ENCODE measurements at regions not wholly inside any gene's neighbourhood (a gene's known extent, or its start where the extent isn't known, plus 50 kb on each side); places are given as distances from the start of the nearest gene placed in this dataset.
"Not testable (repeated sequence)": the region's sequence is repeated elsewhere in the genome, so short reads cannot be mapped to it uniquely, and the experiment has no call there.

GRCh38 chr7:114273218-114273617 is 141.4 kb upstream of the FOXP2 start:
- no peak for DNase-seq

DNA sequence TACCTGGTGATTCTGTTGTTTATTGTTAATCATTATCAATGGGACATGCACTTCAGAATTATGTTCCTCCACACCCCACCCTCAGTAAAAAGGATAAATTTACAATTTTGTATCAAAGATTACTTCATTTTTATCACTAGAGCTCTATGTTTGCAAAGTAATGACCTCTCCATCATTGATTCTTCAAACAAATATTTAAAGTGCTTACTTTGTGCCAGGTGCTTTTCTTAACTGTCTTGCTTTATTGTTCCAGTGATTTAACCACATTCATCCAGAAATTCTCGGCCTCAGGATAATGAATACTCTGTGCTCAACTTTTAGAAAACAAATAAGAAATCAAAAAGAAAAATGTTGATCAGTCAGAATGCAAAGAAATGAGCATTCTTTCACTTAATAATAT is 144.9 kb upstream of the FOXP2 start:
- no peak for DNase-seq

DNA sequence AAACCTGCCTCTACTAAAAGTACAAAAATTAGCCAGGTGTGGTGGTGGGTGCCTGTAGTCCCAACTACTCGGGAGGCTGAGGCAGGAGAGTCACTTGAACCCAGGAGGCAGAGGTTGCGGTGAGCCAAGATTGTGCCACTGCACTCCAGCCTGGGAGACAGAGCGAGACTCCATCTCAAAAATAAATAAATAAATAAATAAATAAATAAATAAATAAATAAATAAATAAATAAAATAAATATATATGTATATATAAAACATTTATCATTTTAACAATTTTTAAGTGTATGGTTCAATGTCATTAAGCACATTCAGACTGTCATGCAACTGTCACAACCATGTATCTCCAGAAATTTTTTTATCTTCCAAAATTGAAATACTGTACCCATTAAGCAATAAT is 147.1 kb upstream of the FOXP2 start:
- DNase-seq = not testable (repeated sequence)

DNA sequence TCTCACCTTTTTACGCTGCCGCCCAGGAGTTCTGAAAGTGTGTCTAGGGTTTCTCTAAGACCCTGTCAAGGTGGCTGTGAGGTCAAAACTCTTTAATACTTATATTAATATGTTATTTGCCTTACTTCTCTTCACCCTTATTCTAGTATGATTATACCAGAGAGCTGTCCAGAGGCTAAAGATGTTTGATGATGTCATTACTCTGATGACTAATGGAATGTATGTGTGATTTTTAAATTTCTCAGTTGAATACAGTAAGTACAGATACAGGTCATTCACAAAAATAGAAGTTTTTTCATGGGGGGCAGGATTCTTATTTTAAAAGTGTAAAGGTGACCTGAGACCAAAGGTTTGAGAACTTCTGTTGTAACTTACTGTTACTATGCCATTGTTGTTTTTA is 150.6 kb upstream of the FOXP2 start:
- no peak for DNase-seq

DNA sequence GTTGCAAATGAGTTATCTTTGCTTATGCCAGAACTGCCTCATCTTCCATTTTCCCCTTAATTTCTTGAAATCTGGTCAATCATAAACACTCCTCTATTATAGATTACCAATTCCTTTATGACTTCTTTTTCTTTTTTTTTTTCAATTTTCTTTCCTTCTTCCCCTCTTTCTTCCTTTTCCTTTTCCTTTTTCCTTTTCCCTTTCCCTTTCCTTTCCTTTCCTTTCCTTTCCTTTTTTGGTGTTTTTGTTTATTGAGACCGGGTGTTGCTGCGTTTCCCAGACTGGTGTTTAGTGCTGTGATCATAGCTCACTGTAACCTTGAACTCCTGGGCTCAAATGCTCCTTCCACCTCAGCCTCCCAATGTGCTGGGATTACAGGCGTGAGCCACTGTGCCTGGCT is 151.4 kb upstream of the FOXP2 start:
- DNase-seq = no peak

DNA sequence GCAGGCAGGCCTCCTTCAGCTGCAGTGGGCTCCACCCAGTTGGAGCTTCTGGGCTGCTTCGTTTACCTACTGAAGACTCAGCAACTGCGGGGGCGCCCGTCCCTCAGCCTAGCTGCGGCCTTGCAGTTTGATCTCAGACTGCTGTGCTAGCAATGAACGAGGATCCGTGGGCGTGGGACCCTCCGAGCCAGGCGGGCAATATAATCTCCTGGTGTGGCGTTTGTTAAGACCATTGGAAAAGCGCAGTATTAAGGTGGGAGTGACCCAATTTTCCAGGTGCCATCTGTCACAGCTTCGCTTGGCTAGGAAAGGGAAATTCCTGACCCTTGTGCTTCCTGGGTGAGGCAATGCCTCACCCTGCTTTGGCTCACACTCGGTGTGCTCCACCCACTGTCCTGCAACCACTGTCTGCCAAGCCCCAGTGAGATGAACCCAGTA is 159.2 kb upstream of the FOXP2 start:
- no peak for DNase-seq

DNA sequence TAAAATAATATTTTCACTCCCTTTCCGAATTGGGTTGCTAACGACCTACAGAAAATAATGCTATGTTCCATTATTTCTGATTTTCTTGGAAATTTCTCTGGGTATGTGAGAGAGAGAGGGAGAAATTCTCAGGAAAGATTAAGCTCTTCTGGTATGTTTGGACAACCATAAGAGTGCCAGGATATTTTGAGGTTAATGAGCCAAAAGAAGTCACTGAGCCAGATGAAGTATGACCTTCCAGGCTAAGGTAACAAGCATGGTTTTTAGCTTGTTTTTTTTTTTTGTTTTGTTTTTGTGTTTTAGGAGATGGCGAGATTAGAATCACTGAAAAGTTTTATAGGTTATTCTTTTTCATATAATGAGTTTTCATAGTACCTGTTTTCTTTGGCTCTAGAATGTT is 171.0 kb upstream of the FOXP2 start:
- DNase-seq = no peak

DNA sequence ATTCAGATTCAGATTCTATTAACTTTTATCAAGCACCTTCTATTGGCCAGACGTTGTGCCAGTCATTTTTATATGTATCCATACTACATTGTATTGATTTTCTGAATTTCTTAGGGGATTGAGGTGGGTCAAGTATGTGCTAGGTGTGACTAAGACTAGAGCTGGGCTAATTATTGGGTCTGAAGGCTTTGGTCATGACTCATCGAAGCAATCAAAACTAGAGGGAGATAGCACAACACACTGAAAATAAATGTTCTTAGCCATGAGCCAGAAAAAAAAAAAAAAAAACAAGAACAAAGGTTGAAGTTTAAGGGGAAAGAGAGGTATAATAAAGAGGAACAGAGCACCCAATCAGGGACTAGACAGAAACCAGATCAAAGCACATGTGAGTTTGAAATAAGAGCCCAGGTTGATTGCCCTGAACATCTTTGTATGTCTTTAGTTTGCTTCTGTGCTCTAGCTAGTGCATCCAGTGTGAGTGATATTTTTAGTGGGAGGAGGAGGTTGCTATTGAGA is 171.6 kb upstream of the FOXP2 start:
- no peak for DNase-seq

GRCh38 chr7:114229246-114229645 is 185.4 kb upstream of the FOXP2 start:
- DNase-seq = no peak

- no peak for DNase-seq
Observed at GRCh38 chr7:114225784-114226183, 188.8 kb upstream of the FOXP2 start.

DNA sequence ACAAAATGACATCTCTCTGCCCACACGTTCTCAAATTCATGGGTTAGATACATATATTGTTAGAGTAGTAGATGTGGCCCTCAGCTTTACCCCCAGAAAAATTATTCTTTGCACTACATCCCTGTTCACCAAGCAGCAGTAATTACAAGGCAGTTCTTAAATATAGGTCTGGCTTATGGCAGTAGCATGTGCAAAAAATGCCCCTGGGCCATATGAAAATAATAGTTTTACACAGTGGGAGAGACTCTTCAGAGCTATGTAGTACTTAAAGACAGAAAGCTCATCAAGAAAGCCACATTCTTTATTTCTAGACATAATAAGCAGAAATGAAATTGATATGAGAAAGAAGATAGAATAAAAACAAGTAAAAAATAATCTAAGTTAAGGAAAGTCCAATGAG is 196.3 kb upstream of the FOXP2 start:
- no peak for DNase-seq

- DNase-seq = no peak
Observed at GRCh38 chr7:114217026-114217806, 197.4 kb upstream of the FOXP2 start.

GRCh38 chr7:114214466-114214865 is 200.1 kb upstream of the FOXP2 start:
- DNase-seq = no peak

GRCh38 chr7:114212721-114213429 is 201.7 kb upstream of the FOXP2 start:
- no peak for DNase-seq

GRCh38 chr7:114209968-114210367 is 204.6 kb upstream of the FOXP2 start:
- no peak for DNase-seq

DNA sequence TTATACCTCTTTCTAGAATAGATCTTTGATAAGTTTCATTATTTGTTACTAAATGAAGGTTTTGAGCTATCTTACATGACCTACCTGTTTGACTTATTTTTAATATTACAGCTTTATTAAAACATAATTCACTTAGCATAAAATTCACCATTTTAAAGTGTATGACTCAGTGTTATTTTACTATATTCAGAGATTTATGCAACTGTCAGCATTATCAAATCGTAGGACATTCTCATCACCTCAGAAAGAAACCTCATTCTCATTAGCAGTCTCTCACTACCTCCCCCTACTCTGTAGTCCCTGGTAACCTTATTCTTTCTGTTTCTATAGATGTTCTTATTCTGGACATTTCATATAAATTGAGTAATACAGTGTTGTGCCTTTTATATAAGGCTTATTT is 207.9 kb upstream of the FOXP2 start:
- no peak for DNase-seq

- no peak for DNase-seq
Observed at GRCh38 chr7:114196517-114196916, 218.1 kb upstream of the FOXP2 start.

DNA sequence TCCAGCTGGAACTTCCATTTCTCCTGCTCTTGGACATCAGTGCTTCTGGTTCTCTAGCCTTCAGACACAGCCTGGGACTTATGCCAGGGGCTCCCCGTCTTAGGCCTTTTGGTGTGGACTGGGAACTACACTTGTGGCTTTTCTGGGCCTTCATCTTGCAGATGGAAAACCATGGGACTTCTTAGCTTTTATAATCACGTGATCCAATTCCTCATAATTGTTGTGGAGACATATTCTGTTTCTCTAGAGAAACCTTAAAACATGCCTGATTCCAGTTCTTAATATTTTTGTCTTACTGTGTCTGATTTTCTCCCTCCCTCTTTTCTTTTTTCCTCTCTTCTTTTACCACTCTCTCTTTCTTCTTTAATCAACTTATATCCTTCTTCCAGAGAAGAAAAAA is 224.2 kb upstream of the FOXP2 start:
- no peak for DNase-seq

GRCh38 chr7:114183311-114184088 is 231.1 kb upstream of the FOXP2 start:
- DNase-seq = no peak

- DNase-seq = no peak
Observed at GRCh38 chr7:114182837-114183236, 231.8 kb upstream of the FOXP2 start.

DNA sequence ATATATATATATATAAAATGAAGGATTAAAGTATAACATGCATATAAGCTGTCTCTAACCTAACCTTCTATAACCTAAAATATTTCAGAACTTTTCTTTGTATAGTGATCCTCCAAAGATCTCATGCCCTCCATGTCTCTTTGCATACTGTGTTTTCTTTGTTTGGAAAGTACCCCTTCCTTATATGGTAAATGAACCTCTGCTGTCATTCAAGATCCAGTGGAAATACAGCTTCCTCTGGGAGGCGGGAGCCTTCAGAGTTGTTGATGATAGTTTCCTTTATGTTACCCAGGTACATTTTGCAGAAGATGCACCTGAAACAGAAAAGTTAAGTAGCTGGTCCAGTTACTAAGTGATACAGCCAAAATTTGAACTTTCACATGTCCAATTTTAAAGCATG is 233.3 kb upstream of the FOXP2 start:
- DNase-seq = no peak

DNA sequence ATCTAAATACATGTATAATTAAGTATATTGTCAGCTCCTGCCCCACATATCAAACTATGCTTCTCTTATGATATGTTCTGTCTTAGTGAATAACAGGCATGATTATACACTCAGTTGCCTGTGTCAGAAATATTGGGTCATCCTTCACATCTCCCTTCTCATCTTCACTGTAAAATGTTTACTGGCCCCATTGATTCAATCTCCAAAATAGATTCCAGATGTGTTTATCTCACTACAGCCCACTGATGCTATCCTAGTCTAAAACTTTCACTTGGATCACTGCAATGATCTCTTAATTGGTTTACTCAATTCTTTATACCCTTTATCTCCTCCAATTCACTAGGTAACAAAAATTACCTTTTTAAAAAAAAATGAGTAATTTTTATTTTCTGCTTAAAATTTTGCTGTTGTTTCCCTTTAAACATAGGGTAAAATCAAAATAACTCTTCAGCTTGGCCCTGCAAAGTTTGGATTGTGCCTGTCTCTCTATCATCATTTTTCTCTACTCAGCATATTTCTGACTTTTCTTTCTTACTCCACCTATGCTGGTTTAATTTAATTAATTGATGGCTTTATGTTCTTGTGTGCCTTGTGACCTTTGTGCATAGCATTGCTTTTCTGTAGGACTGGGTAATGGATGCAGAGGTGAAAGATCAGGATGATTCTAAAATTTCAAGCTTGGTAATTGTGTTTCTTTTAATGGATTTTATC is 233.9 kb upstream of the FOXP2 start:
- no peak for DNase-seq

DNA sequence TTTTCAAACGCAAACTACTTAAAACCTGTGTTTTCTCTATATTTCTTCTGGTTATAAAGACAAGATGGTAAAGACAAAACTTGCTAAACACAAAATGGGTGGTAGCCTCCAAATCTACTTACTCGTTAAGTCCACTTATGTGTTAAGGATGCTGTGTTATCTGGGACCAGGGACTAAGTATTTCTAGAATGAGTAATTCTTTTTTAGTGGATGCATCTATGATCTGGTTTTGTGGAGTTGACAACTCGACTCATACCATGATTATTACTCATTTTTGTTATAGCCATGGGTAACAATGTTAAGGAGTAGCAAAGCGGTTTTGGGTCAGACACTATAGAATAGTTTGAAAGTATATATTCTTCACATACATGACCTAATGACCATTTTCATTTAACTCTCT is 239.5 kb upstream of the FOXP2 start:
- DNase-seq = no peak
